Stimulated activated CD4-positive, alpha-beta T cell treated with anti-CD3 and anti-CD28 coated beads, Interleukin-15, amount 100 ng/mL, for 24 hours (primary cell): ENCODE measurements at regions not wholly inside any gene's neighbourhood (a gene's known extent, or its start where the extent isn't known, plus 50 kb on each side); places are given as distances from the start of the nearest gene placed in this dataset.

Source experiments
- DNase-seq: peaks from one replicate; pipeline ENCODE4 v3.0.0-alpha.2; 2020

- no peak for DNase-seq
These were observed 168.3 kb downstream of the SEC14L1 start for GRCh38 chr17:77308861-77309726.

GRCh38 chr17:77310336-77310735 lies 169.6 kb downstream of the SEC14L1 start:
- DNase-seq: no peak

GRCh38 chr17:77311371-77311981 lies 170.7 kb downstream of the SEC14L1 start:
- no peak for DNase-seq

- no peak for DNase-seq
These were observed 171.4 kb downstream of the SEC14L1 start for GRCh38 chr17:77312061-77312701.

GRCh38 chr17:77312786-77313599 lies 172.2 kb downstream of the SEC14L1 start:
- DNase-seq: no peak

- DNase-seq: no peak
These were observed 173.1 kb downstream of the SEC14L1 start for GRCh38 chr17:77313831-77314230.

GRCh38 chr17:77314601-77315000 lies 173.8 kb downstream of the SEC14L1 start:
- no peak for DNase-seq

- DNase-seq: no peak
These were observed 174.2 kb downstream of the SEC14L1 start for GRCh38 chr17:77315010-77315409.

- no peak for DNase-seq
These were observed 174.9 kb downstream of the SEC14L1 start for GRCh38 chr17:77315551-77316190.

- DNase-seq: no peak
These were observed 175.4 kb downstream of the SEC14L1 start for GRCh38 chr17:77316191-77316641.

- no peak for DNase-seq
These were observed 175.9 kb downstream of the SEC14L1 start for GRCh38 chr17:77316651-77317050.

- DNase-seq: no peak
These were observed 176.5 kb downstream of the SEC14L1 start for GRCh38 chr17:77317091-77317750.

- no peak for DNase-seq
These were observed 177.3 kb downstream of the SEC14L1 start for GRCh38 chr17:77318021-77318420.

- no peak for DNase-seq
These were observed 177.9 kb downstream of the SEC14L1 start for GRCh38 chr17:77318491-77319210.

- peak; percentile 84 for DNase-seq
These were observed 178.7 kb downstream of the SEC14L1 start for GRCh38 chr17:77319211-77320043.

- DNase-seq: no peak
These were observed 179.3 kb downstream of the SEC14L1 start for GRCh38 chr17:77320044-77320440.

- no peak for DNase-seq
These were observed 179.9 kb downstream of the SEC14L1 start for GRCh38 chr17:77320485-77321256.

GRCh38 chr17:77321649-77322513 lies 181.1 kb downstream of the SEC14L1 start:
- DNase-seq: no peak
